ENCODE measurements at regions not wholly inside any gene's neighbourhood (a gene's known extent, or its start where the extent isn't known, plus 50 kb on each side); places are given as distances from the start of the nearest gene placed in this dataset.

- in situ Hi-C loops (cut with MboI; ENCODE audit: low pct_ligation_motif_present in 1 of 4, low pct_unique_long_range_greater_than_20kb in 1 of 4, low sequenced_read_pairs in 3 of 4) (no loop called here), intact Hi-C loops (cut with DNase I; ENCODE audit: low total_unique reads) (no loop called here)
- Histone ChIP-seq H3K9me3 (no peaks in the 10 kb centered on the region), H3K4me3 (no peak overlapping the region), H3K27ac (peak overlapping the region in 1 of 4 donors; percentile 25), H3K36me3 (no peaks in the 10 kb centered on the region), H3K4me1 (peaks cover 0 to 15% (median 6%) of the 10 kb centered on the region in 4 donors), H3K27me3 (no peaks in the 10 kb centered on the region)
- TF ChIP-seq EP300 (IDR thresholded peaks at IDR 0.05; ENCODE audit: low read depth) (no peak), POLR2AphosphoS5 (IDR thresholded peaks at IDR 0.05) (no peak), POLR2A (IDR thresholded peaks at IDR 0.05) (no peak), CTCF (IDR thresholded peaks at IDR 0.05) (no peak)
- no peak for DNase-seq
- 79 to 95% methylated on average over 9 to 10 of the region's 10 CpGs for WGBS, 2 donors (ENCODE audit: low coverage in 1 of 2)
These were observed 211.0 kb upstream of the TOX3 start for GRCh38 chr16:52757746-52758472.

GRCh38 chr16:52756812-52757517 is 210.0 kb upstream of the TOX3 start:
- Histone ChIP-seq H3K27me3 (no peaks in the 10 kb centered on the region), H3K27ac (peak overlapping the region in 3 of 4 donors; percentile 25 to 32 (median 27)), H3K9me3 (no peaks in the 10 kb centered on the region), H3K4me1 (peaks cover 0 to 15% (median 6%) of the 10 kb centered on the region in 4 donors), H3K4me3 (no peak overlapping the region), H3K36me3 (no peaks in the 10 kb centered on the region)
- in situ Hi-C loops (cut with MboI; ENCODE audit: low pct_ligation_motif_present in 1 of 4, low pct_unique_long_range_greater_than_20kb in 1 of 4, low sequenced_read_pairs in 3 of 4) = no loop called here
- 40 to 41% methylated on average over 1 to 2 of the region's 2 CpGs for WGBS, 2 donors (ENCODE audit: low coverage in 1 of 2)
- TF ChIP-seq POLR2A (IDR thresholded peaks at IDR 0.05) (no peak), EP300 (IDR thresholded peaks at IDR 0.05; ENCODE audit: low read depth) (no peak), CTCF (IDR thresholded peaks at IDR 0.05) (no peak), POLR2AphosphoS5 (IDR thresholded peaks at IDR 0.05) (no peak)
- peak; percentile 11 for DNase-seq
- intact Hi-C loops (cut with DNase I; ENCODE audit: low total_unique reads) = no loop called here

GRCh38 chr16:52755396-52755795 is 208.5 kb upstream of the TOX3 start:
- TF ChIP-seq EP300 (IDR thresholded peaks at IDR 0.05; ENCODE audit: low read depth) (no peak), POLR2A (IDR thresholded peaks at IDR 0.05) (no peak), CTCF (IDR thresholded peaks at IDR 0.05) (no peak), POLR2AphosphoS5 (IDR thresholded peaks at IDR 0.05) (no peak)
- peaks cover 0 to 15% (median 6%) of the 10 kb centered on the region in 4 donors for H3K4me1 ChIP-seq
- no peaks in the 10 kb centered on the region for H3K9me3 ChIP-seq
- no peak overlapping the region for H3K27ac ChIP-seq
- no peaks in the 10 kb centered on the region for H3K27me3 ChIP-seq
- 78 to 100% methylated on average over 1 of the region's 1 CpG for WGBS, 2 donors (ENCODE audit: low coverage in 1 of 2)
- intact Hi-C loops (cut with DNase I; ENCODE audit: low total_unique reads) (no loop called here), in situ Hi-C loops (cut with MboI; ENCODE audit: low pct_ligation_motif_present in 1 of 4, low pct_unique_long_range_greater_than_20kb in 1 of 4, low sequenced_read_pairs in 3 of 4) (no loop called here)
- H3K36me3 ChIP-seq = no peaks in the 10 kb centered on the region
- no peak for DNase-seq
- no peak overlapping the region for H3K4me3 ChIP-seq

- H3K4me1 ChIP-seq = no peaks in the 10 kb centered on the region
- intact Hi-C loops (cut with DNase I; ENCODE audit: low total_unique reads) = no loop called here
- TF ChIP-seq CTCF (IDR thresholded peaks at IDR 0.05) (no peak), EP300 (IDR thresholded peaks at IDR 0.05; ENCODE audit: low read depth) (no peak), POLR2AphosphoS5 (IDR thresholded peaks at IDR 0.05) (no peak), POLR2A (IDR thresholded peaks at IDR 0.05) (no peak)
- H3K4me3 ChIP-seq = no peak overlapping the region
- H3K9me3 ChIP-seq = no peaks in the 10 kb centered on the region
- no peak for DNase-seq
- no peak overlapping the region for H3K27ac ChIP-seq
- H3K27me3 ChIP-seq = no peaks in the 10 kb centered on the region
- H3K36me3 ChIP-seq = no peaks in the 10 kb centered on the region
- in situ Hi-C loops (cut with MboI; ENCODE audit: low pct_ligation_motif_present in 1 of 4, low pct_unique_long_range_greater_than_20kb in 1 of 4, low sequenced_read_pairs in 3 of 4) = no loop called here
These were observed 204.1 kb upstream of the TOX3 start for GRCh38 chr16:52751035-52751434.

Measured in transverse colon (tissue), 4 donors.